ENCODE measurements at regions not wholly inside any gene's neighbourhood (a gene's known extent, or its start where the extent isn't known, plus 50 kb on each side); places are given as distances from the start of the nearest gene placed in this dataset.

- TF ChIP-seq CTCF (IDR thresholded peaks at IDR 0.05 in 2 of 3, conservative IDR thresholded peaks at IDR 0.05 in 1 of 3; ENCODE audit: control insufficient read depth in 2 of 3, extremely low read depth in 1 of 3, insufficient read depth in 1 of 3, low read depth in 3 of 3, low read length in 3 of 3) (no peak), STAT1 (conservative IDR thresholded peaks at IDR 0.05) (no peak), HSF1 (IDR thresholded peaks at IDR 0.05; ENCODE audit: low read depth, low read length) (no peak)
Observed at GRCh38 chr7:40923626-40924025, 779.3 kb downstream of the INHBA start (continued).

GRCh38 chr7:40922316-40922670 lies 780.6 kb downstream of the INHBA start:
- Histone ChIP-seq H3K27me3 (replicated peaks in 1 of 2; ENCODE audit: control insufficient read depth in 2 of 2, insufficient read depth in 2 of 2, low read length in 1 of 2) (no peaks in the 10 kb centered on the region), H2AFZ (ENCODE audit: control insufficient read depth, low read depth, low read length) (no peak overlapping the region), H3K4me3 (no peak overlapping the region), H3K27ac (ENCODE audit: control insufficient read depth, insufficient read depth) (no peak overlapping the region), H3K4me2 (ENCODE audit: control insufficient read depth, insufficient read depth) (no peak overlapping the region), H3K79me2 (ENCODE audit: control insufficient read depth, insufficient read depth, low read length) (no peaks in the 10 kb centered on the region), H3K36me3 (ENCODE audit: control insufficient read depth in 2 of 2, insufficient read depth in 2 of 2, low read length in 1 of 2) (no peaks in the 10 kb centered on the region), H3K9ac (ENCODE audit: control insufficient read depth, insufficient read depth, low read length) (no peak overlapping the region), H3K4me1 (ENCODE audit: control insufficient read depth, insufficient read depth, low read length) (no peaks in the 10 kb centered on the region), H3K9me3 (replicated peaks; ENCODE audit: control insufficient read depth, insufficient read depth, low read length) (no peaks in the 10 kb centered on the region), H4K20me1 (ENCODE audit: control insufficient read depth, insufficient read depth) (no peaks in the 10 kb centered on the region)
- ChIA-PET CTCF (interaction anchor here (0.7 to 1.2 kb wide), 2 partner anchors 84 to 87 kb away, joined by 3 to 4 read pairs; no protein-coding TSS in a partner anchor), RAD21 (ENCODE audit: unreplicated experiment) (interaction anchor here (0.9 kb wide), 1 partner anchor 94 kb away, joined by 4 read pairs; no protein-coding TSS in a partner anchor), SMC1A (ENCODE audit: uncharacterized antibody, unreplicated experiment) (interaction anchor here (1.1 kb wide), 1 partner anchor 12 kb away, joined by 3 read pairs; no protein-coding TSS in a partner anchor), POLR2A (no interaction called here)
- intact Hi-C loops (cut with micrococcal nuclease; ENCODE audit: unreplicated experiment) (no loop called here), in situ Hi-C loops (cut with MboI) (no loop called here)
- DNase-seq (ENCODE audit: low read depth, low spot score) = no peak
- WGBS (ENCODE audit: insufficient coverage, insufficient replicate concordance, low lambda C conversion rate, missing lambda C conversion rate) = 7% methylated on average over 1 of the region's 1 CpG
- BruUV-seq (replicated peaks) = no TSS peak
- no peak for FAIRE-seq
- ATAC-seq = no peak
- no peak for TF ChIP-seq IKZF2 (IDR thresholded peaks at IDR 0.05)
- TF ChIP-seq SP1 (IDR thresholded peaks at IDR 0.05; ENCODE audit: low read depth, low read length) = no peak
- TF ChIP-seq BCL3 (IDR thresholded peaks at IDR 0.05; ENCODE audit: borderline replicate concordance, insufficient read depth, low read depth, low read length, poor library complexity, severe bottlenecking) = no peak
- no peak for TF ChIP-seq HDAC2 (IDR thresholded peaks at IDR 0.05)
- TF ChIP-seq ATF7 (IDR thresholded peaks at IDR 0.05; ENCODE audit: low read depth) = no peak
- TF ChIP-seq NR2C1 (IDR thresholded peaks at IDR 0.05) = no peak
- TF ChIP-seq ZBTB40 (IDR thresholded peaks at IDR 0.05; ENCODE audit: borderline replicate concordance) = no peak
- no peak for TF ChIP-seq E2F4 (IDR thresholded peaks at IDR 0.05; ENCODE audit: low read depth, low read length)
- TF ChIP-seq MEF2A (IDR thresholded peaks at IDR 0.05; ENCODE audit: insufficient read depth, low read depth, low read length) = no peak
- TF ChIP-seq HDAC6 (IDR thresholded peaks at IDR 0.05; ENCODE audit: unreplicated experiment) = no peak
- TF ChIP-seq YY1 (IDR thresholded peaks at IDR 0.05; ENCODE audit: low read depth, low read length) = no peak

All from GM12878 (cell line).